ENCODE measurements at regions not wholly inside any gene's neighbourhood (a gene's known extent, or its start where the extent isn't known, plus 50 kb on each side); places are given as distances from the start of the nearest gene placed in this dataset.

- no peak for DNase-seq (ENCODE audit: low read depth)
- no peak overlapping the region for H3K4me3 ChIP-seq (ENCODE audit: low read depth, low read length)
- TF ChIP-seq CTCF (IDR thresholded peaks at IDR 0.05; ENCODE audit: control insufficient read depth, extremely low read depth, insufficient read depth): no peak
Observed at GRCh38 chr2:3948191-3948590, 244.8 kb downstream of the DCDC2C start.

GRCh38 chr2:3951131-3951954 is 248.0 kb downstream of the DCDC2C start:
- TF ChIP-seq CTCF (IDR thresholded peaks at IDR 0.05; ENCODE audit: control insufficient read depth, extremely low read depth, insufficient read depth): no peak
- no peak overlapping the region for H3K4me3 ChIP-seq (ENCODE audit: low read depth, low read length)
- DNase-seq (ENCODE audit: low read depth): no peak

GRCh38 chr2:3952866-3953516 is 249.6 kb downstream of the DCDC2C start:
- TF ChIP-seq CTCF (IDR thresholded peaks at IDR 0.05; ENCODE audit: control insufficient read depth, extremely low read depth, insufficient read depth): no peak
- no peak for DNase-seq (ENCODE audit: low read depth)

GRCh38 chr2:3954261-3954660 is 250.9 kb downstream of the DCDC2C start:
- TF ChIP-seq CTCF (IDR thresholded peaks at IDR 0.05; ENCODE audit: control insufficient read depth, extremely low read depth, insufficient read depth): no peak
- no peak for DNase-seq (ENCODE audit: low read depth)
- H3K4me3 ChIP-seq (ENCODE audit: low read depth, low read length): no peak overlapping the region

More at GRCh38 chr2:3952866-3953516, 249.6 kb downstream of the DCDC2C start:
- H3K4me3 ChIP-seq (ENCODE audit: low read depth, low read length): no peak overlapping the region

GRCh38 chr2:3956406-3956805 is 253.0 kb downstream of the DCDC2C start:
- TF ChIP-seq CTCF (IDR thresholded peaks at IDR 0.05; ENCODE audit: control insufficient read depth, extremely low read depth, insufficient read depth): no peak
- no peak for DNase-seq (ENCODE audit: low read depth)

GRCh38 chr2:3956892-3957291 is 253.5 kb downstream of the DCDC2C start:
- no peak for TF ChIP-seq CTCF (IDR thresholded peaks at IDR 0.05; ENCODE audit: control insufficient read depth, extremely low read depth, insufficient read depth)
- DNase-seq (ENCODE audit: low read depth): no peak
- H3K4me3 ChIP-seq (ENCODE audit: low read depth, low read length): no peak overlapping the region

More at GRCh38 chr2:3956406-3956805, 253.0 kb downstream of the DCDC2C start:
- H3K4me3 ChIP-seq (ENCODE audit: low read depth, low read length): no peak overlapping the region
